Upper lobe of left lung (tissue), 4 donors: ENCODE measurements at regions not wholly inside any gene's neighbourhood (a gene's known extent, or its start where the extent isn't known, plus 50 kb on each side); places are given as distances from the start of the nearest gene placed in this dataset.

ENCODE experiments used
- CTCF ChIP-seq, 6 experiments: fragments of 450-650 bp in 4 of 6; fragments of 200-600 bp in 2 of 6; sonication (generic) in 2 of 6; IDR thresholded peaks; one replicate each; pipeline ENCODE4 v1.5.1; 2016 to 2019; ENCODE audit warnings: antibody characterized with exemption in 6 of 6
- EP300 ChIP-seq, 4 donors: sonication (generic); formaldehyde crosslinking; IDR thresholded peaks; one replicate each; pipeline ENCODE4 v1.5.1; 2017; ENCODE audit warnings: antibody characterized with exemption in 4 of 4, control low read depth in 2 of 4
- POLR2A ChIP-seq, 4 donors: fragments of 450-650 bp; IDR thresholded peaks; one replicate each; pipeline ENCODE4 v1.5.1; 2016 to 2017; ENCODE audit warnings: antibody characterized with exemption in 4 of 4, mild to moderate bottlenecking in 2 of 4
- POLR2AphosphoS5 ChIP-seq, 2 donors: sonication (generic); formaldehyde crosslinking; IDR thresholded peaks; one replicate each; pipeline ENCODE4 v1.5.1; 2017; ENCODE audit warnings: antibody characterized with exemption in 2 of 2

- TF ChIP-seq CTCF (IDR thresholded peaks at IDR 0.05) (no peak), POLR2A (IDR thresholded peaks at IDR 0.05) (no peak), EP300 (IDR thresholded peaks at IDR 0.05) (no peak), POLR2AphosphoS5 (IDR thresholded peaks at IDR 0.05) (no peak)
These were observed 1055.6 kb upstream of the FBXO33 start for GRCh38 chr14:40487824-40488223.
